Activated CD4-positive, alpha-beta T cell treated with anti-CD3 and anti-CD28 coated beads, Interleukin-2, amount 10 ng/mL, durations not matched to agents 7 days and 5 days (primary cell): ENCODE measurements at regions not wholly inside any gene's neighbourhood (a gene's known extent, or its start where the extent isn't known, plus 50 kb on each side); places are given as distances from the start of the nearest gene placed in this dataset.
"Not testable (repeated sequence)": the region's sequence is repeated elsewhere in the genome, so short reads cannot be mapped to it uniquely, and the experiment has no call there.

ENCODE experiments used
- CTCF ChIA-PET: fragments of 350-600 bp; sonication (Branson Sonifier 250); formaldehyde crosslinking; loops from one replicate; lab custom pipeline; 2021; ENCODE audit warnings: antibody characterized with exemption; lab: Charles Lee
- POLR2A ChIA-PET: fragments of 350-600 bp; sonication (Branson Sonifier 250); formaldehyde crosslinking; loops from one replicate; lab custom pipeline; 2021; ENCODE audit warnings: antibody characterized with exemption; lab: Charles Lee
- DNase-seq: peaks from one replicate; pipeline ENCODE4 v3.0.0-alpha.2; 2020
- H3K27ac Mint-ChIP-seq: one replicate; pipeline ENCODE4 v1.8.0; 2021; ENCODE audit warnings: mild to moderate bottlenecking, moderate library complexity, mixed read lengths
- H3K27me3 Mint-ChIP-seq: one replicate; pipeline ENCODE4 v1.8.0; 2021; ENCODE audit warnings: mixed read lengths
- H3K36me3 Mint-ChIP-seq: one replicate; pipeline ENCODE4 v1.8.0; 2021; ENCODE audit warnings: low read depth, mixed read lengths
- H3K4me1 Mint-ChIP-seq: one replicate; pipeline ENCODE4 v1.8.0; 2021; ENCODE audit warnings: mixed read lengths
- H3K4me3 Mint-ChIP-seq: one replicate; pipeline ENCODE4 v1.8.0; 2021; ENCODE audit warnings: mild to moderate bottlenecking, moderate library complexity, mixed read lengths
- H3K9me3 Mint-ChIP-seq: one replicate; pipeline ENCODE4 v1.8.0; 2021; ENCODE audit warnings: mixed read lengths

- Mint-ChIP-seq H3K4me3 (no peak overlapping the region), H3K27me3 (peaks cover 12% of the 10 kb centered on the region), H3K36me3 (no peaks in the 10 kb centered on the region), H3K9me3 (no peaks in the 10 kb centered on the region), H3K4me1 (no peaks in the 10 kb centered on the region), H3K27ac (no peak overlapping the region)
- POLR2A ChIA-PET: no interaction called here
- no peak for DNase-seq
- CTCF ChIA-PET: no interaction called here
These were observed 140.9 kb downstream of the RNF144B start for GRCh38 chr6:18527836-18528743.

- ChIA-PET CTCF (no interaction called here), POLR2A (interaction anchor here (0.5 kb wide), 1 partner anchor 12 kb away, joined by 3 read pairs; no protein-coding TSS in a partner anchor)
- H3K36me3 Mint-ChIP-seq: no peaks in the 10 kb centered on the region
- H3K9me3 Mint-ChIP-seq: no peaks in the 10 kb centered on the region
- no peaks in the 10 kb centered on the region for H3K4me1 Mint-ChIP-seq
- DNase-seq: no peak
- no peak overlapping the region for H3K27ac Mint-ChIP-seq
- H3K4me3 Mint-ChIP-seq: no peak overlapping the region
- H3K27me3 Mint-ChIP-seq: peaks cover 16% of the 10 kb centered on the region
These were observed 143.1 kb downstream of the RNF144B start for GRCh38 chr6:18530201-18530600.

- Mint-ChIP-seq H3K9me3 (no peaks in the 10 kb centered on the region), H3K4me1 (no peaks in the 10 kb centered on the region), H3K36me3 (no peaks in the 10 kb centered on the region), H3K27me3 (peaks cover 15% of the 10 kb centered on the region), H3K4me3 (no peak overlapping the region), H3K27ac (no peak overlapping the region)
- ChIA-PET CTCF (no interaction called here), POLR2A (no interaction called here)
- no peak for DNase-seq
These were observed 145.0 kb downstream of the RNF144B start for GRCh38 chr6:18532139-18532538.

- H3K27ac Mint-ChIP-seq: no peak overlapping the region
- H3K4me3 Mint-ChIP-seq: no peak overlapping the region
- no peaks in the 10 kb centered on the region for H3K9me3 Mint-ChIP-seq
- peaks cover 15% of the 10 kb centered on the region for H3K27me3 Mint-ChIP-seq
- POLR2A ChIA-PET: no interaction called here
- DNase-seq: no peak
- no peaks in the 10 kb centered on the region for H3K36me3 Mint-ChIP-seq
- H3K4me1 Mint-ChIP-seq: no peaks in the 10 kb centered on the region
- CTCF ChIA-PET: no interaction called here
These were observed 146.6 kb downstream of the RNF144B start for GRCh38 chr6:18533793-18534192.

- no peak for DNase-seq
- CTCF ChIA-PET: no interaction called here
- peaks cover 18% of the 10 kb centered on the region for H3K27me3 Mint-ChIP-seq
- no peaks in the 10 kb centered on the region for H3K36me3 Mint-ChIP-seq
- H3K4me3 Mint-ChIP-seq: no peak overlapping the region
- no peaks in the 10 kb centered on the region for H3K9me3 Mint-ChIP-seq
- POLR2A ChIA-PET: no interaction called here
- H3K4me1 Mint-ChIP-seq: no peaks in the 10 kb centered on the region
- no peak overlapping the region for H3K27ac Mint-ChIP-seq
These were observed 149.5 kb downstream of the RNF144B start for GRCh38 chr6:18536591-18537055.

- ChIA-PET CTCF (no interaction called here), POLR2A (no interaction called here)
- no peak for DNase-seq
- Mint-ChIP-seq H3K4me3 (no peak overlapping the region), H3K9me3 (no peaks in the 10 kb centered on the region), H3K36me3 (no peaks in the 10 kb centered on the region), H3K27me3 (peaks cover 12% of the 10 kb centered on the region), H3K27ac (no peak overlapping the region), H3K4me1 (no peaks in the 10 kb centered on the region)
These were observed 151.2 kb downstream of the RNF144B start for GRCh38 chr6:18538315-18538714.

- H3K4me1 Mint-ChIP-seq: no peaks in the 10 kb centered on the region
- DNase-seq: no peak
- peaks cover 13% of the 10 kb centered on the region for H3K9me3 Mint-ChIP-seq
- CTCF ChIA-PET: no interaction called here
- no peaks in the 10 kb centered on the region for H3K36me3 Mint-ChIP-seq
- POLR2A ChIA-PET: no interaction called here
- H3K27ac Mint-ChIP-seq: no peak overlapping the region
- H3K27me3 Mint-ChIP-seq: peaks cover 8% of the 10 kb centered on the region
- H3K4me3 Mint-ChIP-seq: no peak overlapping the region
These were observed 155.9 kb downstream of the RNF144B start for GRCh38 chr6:18543051-18543450.

- peaks cover 13% of the 10 kb centered on the region for H3K9me3 Mint-ChIP-seq
- H3K27me3 Mint-ChIP-seq, H3K36me3 Mint-ChIP-seq, CTCF ChIA-PET, POLR2A ChIA-PET, DNase-seq, H3K4me3 Mint-ChIP-seq, H3K27ac Mint-ChIP-seq, H3K4me1 Mint-ChIP-seq: not testable (repeated sequence)
These were observed 158.0 kb downstream of the RNF144B start for GRCh38 chr6:18545142-18545541.

GRCh38 chr6:18545726-18546125 is 158.6 kb downstream of the RNF144B start:
- no peak for DNase-seq
- Mint-ChIP-seq H3K4me3 (no peak overlapping the region), H3K27ac (no peak overlapping the region), H3K4me1 (no peaks in the 10 kb centered on the region), H3K9me3 (peaks cover 13% of the 10 kb centered on the region), H3K36me3 (no peaks in the 10 kb centered on the region), H3K27me3 (peaks cover 4% of the 10 kb centered on the region)
- CTCF ChIA-PET: no interaction called here
- POLR2A ChIA-PET: no interaction called here

GRCh38 chr6:18550119-18550518 is 163.0 kb downstream of the RNF144B start:
- CTCF ChIA-PET: interaction anchor here (0.8 kb wide), 1 partner anchor 9 kb away, joined by 3 read pairs; no protein-coding TSS in a partner anchor
- peaks cover 9% of the 10 kb centered on the region for H3K27me3 Mint-ChIP-seq
- no peaks in the 10 kb centered on the region for H3K36me3 Mint-ChIP-seq
- H3K27ac Mint-ChIP-seq: no peak overlapping the region
- H3K9me3 Mint-ChIP-seq: peaks cover 3% of the 10 kb centered on the region
- no peak for DNase-seq
- POLR2A ChIA-PET: no interaction called here
- no peak overlapping the region for H3K4me3 Mint-ChIP-seq
- H3K4me1 Mint-ChIP-seq: no peaks in the 10 kb centered on the region

GRCh38 chr6:18551228-18551627 is 164.1 kb downstream of the RNF144B start:
- ChIA-PET POLR2A (no interaction called here), CTCF (no interaction called here)
- Mint-ChIP-seq H3K4me3 (no peak overlapping the region), H3K27ac (no peak overlapping the region), H3K4me1 (no peaks in the 10 kb centered on the region), H3K36me3 (no peaks in the 10 kb centered on the region), H3K9me3 (peaks cover 3% of the 10 kb centered on the region), H3K27me3 (peaks cover 9% of the 10 kb centered on the region)
- no peak for DNase-seq

- POLR2A ChIA-PET: no interaction called here
- no peaks in the 10 kb centered on the region for H3K4me1 Mint-ChIP-seq
- CTCF ChIA-PET: no interaction called here
- H3K27me3 Mint-ChIP-seq: peaks cover 8% of the 10 kb centered on the region
- DNase-seq: no peak
- no peak overlapping the region for H3K4me3 Mint-ChIP-seq
- H3K27ac Mint-ChIP-seq: no peak overlapping the region
- H3K36me3 Mint-ChIP-seq: no peaks in the 10 kb centered on the region
- H3K9me3 Mint-ChIP-seq: no peaks in the 10 kb centered on the region
These were observed 168.6 kb downstream of the RNF144B start for GRCh38 chr6:18555750-18556149.

GRCh38 chr6:18561037-18561750 is 174.0 kb downstream of the RNF144B start:
- Mint-ChIP-seq H3K27ac (no peak overlapping the region), H3K36me3 (no peaks in the 10 kb centered on the region), H3K4me3 (no peak overlapping the region), H3K27me3 (peaks cover 6% of the 10 kb centered on the region), H3K9me3 (no peaks in the 10 kb centered on the region), H3K4me1 (no peaks in the 10 kb centered on the region)
- ChIA-PET POLR2A (no interaction called here), CTCF (no interaction called here)
- DNase-seq: no peak
